B cell (primary cell): ENCODE measurements at regions not wholly inside any gene's neighbourhood (a gene's known extent, or its start where the extent isn't known, plus 50 kb on each side); places are given as distances from the start of the nearest gene placed in this dataset.

Experiments used
- ATAC-seq: fragments of 200-7000 bp; cut with Tn5 transposase; one replicate; pipeline ENCODE4 v1.10.0; 2021; ENCODE audit warnings: low read depth, mild to moderate bottlenecking, moderate number of reproducible peaks, moderate library complexity
- CTCF ChIA-PET: fragments of 350-600 bp; sonication (Branson Sonifier 250); formaldehyde crosslinking; loops from one replicate; lab custom pipeline; 2021; ENCODE audit warnings: antibody characterized with exemption, inconsistent platforms; lab: Charles Lee
- POLR2A ChIA-PET: fragments of 350-600 bp; sonication (Branson Sonifier 250); formaldehyde crosslinking; loops from one replicate; lab custom pipeline; 2021; ENCODE audit warnings: antibody characterized with exemption; lab: Charles Lee
- DNase-seq: peaks from one replicate; pipeline ENCODE4 v3.0.0; 2013
- H2AFZ ChIP-seq: 2 replicates; pipeline ENCODE4 v1.6.1; 2012; ENCODE audit warnings: mild to moderate bottlenecking, low read depth, low read length; ENCODE audit not compliant: insufficient read depth, poor library complexity, severe bottlenecking
- H3K27ac ChIP-seq, 2 donors: 1 replicate in 1 of 2; 2 replicates in 1 of 2; pipeline ENCODE4 v1.5.1; 2012 to 2013; ENCODE audit warnings: low read length in 2 of 2, mild to moderate bottlenecking in 2 of 2, moderate library complexity in 1 of 2
- H3K27me3 ChIP-seq, 4 experiments: fragments of 200-600 bp in 1 of 4; sonication (generic) in 1 of 4; replicated peaks in 1 of 4; 1 replicate in 2 of 4; 2 replicates in 2 of 4; pipeline versions ENCODE4 v1.6.1 to v1.7.0; 2013 to 2016; ENCODE audit warnings: low read length in 3 of 4, mild to moderate bottlenecking in 2 of 4, mixed read lengths in 1 of 4, moderate library complexity in 1 of 4; ENCODE audit not compliant: insufficient read depth in 4 of 4, control insufficient read depth in 3 of 4; ENCODE audit errors: control extremely low read depth in 1 of 4
- H3K36me3 ChIP-seq, 2 experiments: replicated peaks in 1 of 2; 1 replicate in 1 of 2; 2 replicates in 1 of 2; pipeline versions ENCODE4 v1.6.1 to v1.7.1; 2013; ENCODE audit warnings: low read length in 1 of 2; ENCODE audit not compliant: insufficient read depth in 2 of 2, control insufficient read depth in 1 of 2; ENCODE audit errors: control extremely low read depth in 1 of 2, extremely low read depth in 1 of 2
- H3K4me1 ChIP-seq, 2 donors: fragments of 200-600 bp in 1 of 2; sonication (generic) in 1 of 2; 1 replicate in 1 of 2; 2 replicates in 1 of 2; pipeline versions ENCODE4 v1.5.1 to v1.6.1; 2013 to 2017; ENCODE audit warnings: low read length in 2 of 2; ENCODE audit not compliant: control insufficient read depth in 2 of 2, insufficient read depth in 2 of 2
- H3K4me2 ChIP-seq: replicated peaks from 2 replicates; pipeline ENCODE3; 2012; ENCODE audit warnings: mild to moderate bottlenecking, low read depth, low read length; ENCODE audit not compliant: poor library complexity, severe bottlenecking
- H3K4me3 ChIP-seq, 5 experiments: fragments of 200-600 bp in 1 of 5; sonication (generic) in 1 of 5; 1 replicate in 3 of 5; 2 replicates in 2 of 5; pipeline versions ENCODE4 v1.5.1 to v1.7.0; 2011 to 2016; ENCODE audit warnings: low read length in 4 of 5, mild to moderate bottlenecking in 4 of 5, low read depth in 2 of 5, control low read depth in 1 of 5, moderate library complexity in 1 of 5; ENCODE audit not compliant: insufficient read depth in 1 of 5; ENCODE audit errors: control extremely low read depth in 1 of 5, extremely low read depth in 1 of 5
- H3K79me2 ChIP-seq: fragments of 200-600 bp; sonication (generic); one replicate; pipeline ENCODE4 v1.6.0; 2016; ENCODE audit warnings: low read length; ENCODE audit not compliant: control insufficient read depth, insufficient read depth
- H3K9ac ChIP-seq: fragments of 200-600 bp; sonication (generic); 2 replicates; pipeline ENCODE4 v1.6.1; 2017; ENCODE audit warnings: mild to moderate bottlenecking, low read length, moderate library complexity
- H3K9me3 ChIP-seq, 3 donors: one replicate each; pipeline versions ENCODE4 v1.6.1 to v1.7.1; 2013; ENCODE audit warnings: low read length in 2 of 3; ENCODE audit not compliant: control insufficient read depth in 2 of 3, insufficient read depth in 1 of 3; ENCODE audit errors: control extremely low read depth in 1 of 3
- H4K20me1 ChIP-seq: 2 replicates; pipeline ENCODE4 v1.6.0; 2012; ENCODE audit warnings: mild to moderate bottlenecking, low read length; ENCODE audit not compliant: insufficient read depth, control insufficient read depth, poor library complexity, severe bottlenecking
- H3K27ac Mint-ChIP-seq: one replicate; pipeline ENCODE4 v1.8.0; 2021; ENCODE audit warnings: mixed read lengths
- H3K27me3 Mint-ChIP-seq: one replicate; pipeline ENCODE4 v1.8.0; 2021; ENCODE audit warnings: mixed read lengths
- H3K4me1 Mint-ChIP-seq: one replicate; pipeline ENCODE4 v1.8.0; 2021; ENCODE audit warnings: mixed read lengths
- H3K4me3 Mint-ChIP-seq: one replicate; pipeline ENCODE4 v1.8.0; 2021; ENCODE audit warnings: mixed read lengths
- H3K9me3 Mint-ChIP-seq: one replicate; pipeline ENCODE4 v1.8.0; 2022; ENCODE audit warnings: mixed read lengths; ENCODE audit not compliant: insufficient read depth
- CTCF ChIP-seq: fragments of 200-600 bp; IDR thresholded peaks from one replicate; pipeline ENCODE4 v1.8.0; 2022; ENCODE audit warnings: antibody characterized with exemption, mild to moderate bottlenecking
- EZH2 ChIP-seq: IDR thresholded peaks from 2 replicates; pipeline ENCODE4 v1.6.1; 2012; ENCODE audit warnings: borderline replicate concordance, low read depth, mild to moderate bottlenecking, moderate library complexity, low read length; ENCODE audit not compliant: insufficient read depth, poor library complexity, severe bottlenecking
- WGBS: methylation state at CpG from one replicate; pipeline ENCODE4 v1.1.5; 2013; ENCODE audit warnings: missing lambda C conversion rate; ENCODE audit not compliant: insufficient coverage; 5-methylcytosine and 5-hydroxymethylcytosine counted together
- intact Hi-C: fragments of 100-400 bp; cut with micrococcal nuclease; formaldehyde crosslinking; loops from one replicate; pipeline ENCODE4 v1.10.0; 2022

- WGBS: no CpG with 5 or more reads among the region's 3 CpGs
- ChIA-PET CTCF (no interaction called here), POLR2A (no interaction called here)
- H3K27me3 Mint-ChIP-seq: no peaks in the 10 kb centered on the region
- no peak overlapping the region for H3K4me3 Mint-ChIP-seq
- intact Hi-C loops: no loop called here
- H3K9me3 Mint-ChIP-seq: no peaks in the 10 kb centered on the region
- H3K4me3 ChIP-seq: no peak overlapping the region
- no peaks in the 10 kb centered on the region for H3K36me3 ChIP-seq
- H3K4me1 ChIP-seq: no peaks in the 10 kb centered on the region
- no peak for ATAC-seq
- no peak overlapping the region for H3K4me2 ChIP-seq
- TF ChIP-seq EZH2 (no peak), CTCF (no peak)
- H4K20me1 ChIP-seq: no peaks in the 10 kb centered on the region
- no peak overlapping the region for H3K9ac ChIP-seq
- H3K9me3 ChIP-seq: no peaks in the 10 kb centered on the region
- DNase-seq: no peak
- no peak overlapping the region for H3K27ac ChIP-seq
- no peaks in the 10 kb centered on the region for H3K4me1 Mint-ChIP-seq
- H2AFZ ChIP-seq: no peak overlapping the region
- H3K27ac Mint-ChIP-seq: no peak overlapping the region
- no peaks in the 10 kb centered on the region for H3K79me2 ChIP-seq
- H3K27me3 ChIP-seq: no peaks in the 10 kb centered on the region
Observed at GRCh38 chr2:21694079-21694878, 570.5 kb downstream of the TDRD15 start.

- Histone ChIP-seq H4K20me1 (no peaks in the 10 kb centered on the region), H3K9ac (no peak overlapping the region), H3K36me3 (no peaks in the 10 kb centered on the region), H2AFZ (no peak overlapping the region), H3K79me2 (no peaks in the 10 kb centered on the region), H3K27me3 (no peaks in the 10 kb centered on the region), H3K27ac (no peak overlapping the region), H3K4me3 (no peak overlapping the region), H3K4me1 (no peaks in the 10 kb centered on the region), H3K4me2 (no peak overlapping the region), H3K9me3 (no peaks in the 10 kb centered on the region)
- Mint-ChIP-seq H3K4me3 (no peak overlapping the region), H3K9me3 (no peaks in the 10 kb centered on the region), H3K27ac (no peak overlapping the region), H3K27me3 (no peaks in the 10 kb centered on the region), H3K4me1 (no peaks in the 10 kb centered on the region)
- ChIA-PET POLR2A (no interaction called here), CTCF (no interaction called here)
- ATAC-seq (no peak), DNase-seq (no peak)
- intact Hi-C loops: no loop called here
- no peak for TF ChIP-seq CTCF
- TF ChIP-seq EZH2: no peak
- 100% methylated on average over 1 of the region's 4 CpGs for WGBS
Observed at GRCh38 chr2:21696900-21697299, 573.1 kb downstream of the TDRD15 start.
